Activated T-helper 9 cell treated with anti-CD3 and anti-CD28 coated beads, Interleukin-2, amount 50 U/mL, for 16 hours (primary cell): ENCODE measurements at regions not wholly inside any gene's neighbourhood (a gene's known extent, or its start where the extent isn't known, plus 50 kb on each side); places are given as distances from the start of the nearest gene placed in this dataset.
"Not testable (repeated sequence)": the region's sequence is repeated elsewhere in the genome, so short reads cannot be mapped to it uniquely, and the experiment has no call there.

ENCODE experiments used
- DNase-seq: peaks from one replicate; pipeline ENCODE4 v3.0.0-alpha.2; 2020; ENCODE audit warnings: low read depth

DNA sequence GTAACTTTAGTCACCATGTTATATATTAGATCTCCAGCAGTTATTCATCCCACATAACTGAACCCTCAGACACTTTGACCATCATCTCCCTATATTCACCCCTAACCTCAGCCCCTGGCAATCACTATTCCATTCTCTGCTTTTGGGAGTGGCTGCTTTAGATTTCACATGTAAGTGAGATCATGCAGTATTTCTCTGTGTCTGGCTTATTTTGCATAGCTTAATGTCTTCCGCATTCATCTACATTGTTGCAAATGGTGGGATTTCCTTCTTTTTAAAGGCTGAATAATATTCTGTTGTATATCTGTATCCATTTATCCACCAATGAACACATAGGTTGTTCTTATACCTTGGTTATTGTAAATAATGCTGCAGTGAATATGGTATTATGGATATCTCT is 411.6 kb upstream of the ZEB2 start:
- no peak for DNase-seq

DNA sequence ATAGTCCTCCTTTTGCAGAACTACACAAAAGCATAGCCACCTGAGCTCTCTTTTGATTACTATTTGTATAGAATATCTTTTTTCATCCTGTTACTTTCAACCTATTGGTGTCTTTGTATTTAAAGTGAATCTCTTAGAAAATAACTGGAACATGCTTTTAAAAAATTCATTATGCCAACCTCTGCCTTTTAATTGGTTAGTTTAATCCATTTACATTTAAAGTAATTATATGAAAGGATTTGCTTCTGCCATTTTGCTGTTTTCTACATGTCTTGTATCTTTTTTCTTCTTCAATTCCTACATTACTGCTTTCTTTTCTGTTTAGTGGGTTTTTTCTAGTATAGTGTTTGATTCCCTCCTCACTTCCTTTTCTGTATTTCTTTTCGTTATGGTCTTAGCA is 407.5 kb upstream of the ZEB2 start:
- DNase-seq, result no peak

DNA sequence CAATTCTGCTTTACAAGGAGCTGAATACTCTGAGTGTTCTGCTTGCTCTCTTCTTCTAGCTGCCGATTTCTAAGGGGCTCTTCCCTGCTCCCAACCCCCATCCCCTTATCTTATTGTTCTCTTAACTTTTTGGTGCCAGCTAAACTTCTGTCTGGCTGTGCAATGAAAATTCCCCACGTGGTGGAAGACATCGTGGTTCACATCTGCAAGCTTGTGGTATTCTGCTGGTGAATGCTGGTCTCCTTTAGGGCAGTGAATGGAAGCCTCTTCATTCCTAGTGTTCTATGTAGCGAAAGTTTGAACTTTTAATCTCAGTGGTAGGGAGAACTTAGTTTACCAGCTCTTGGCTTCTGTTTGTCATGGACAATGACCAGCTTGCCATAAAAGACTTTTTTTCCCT is 406.0 kb upstream of the ZEB2 start:
- no peak for DNase-seq

DNA sequence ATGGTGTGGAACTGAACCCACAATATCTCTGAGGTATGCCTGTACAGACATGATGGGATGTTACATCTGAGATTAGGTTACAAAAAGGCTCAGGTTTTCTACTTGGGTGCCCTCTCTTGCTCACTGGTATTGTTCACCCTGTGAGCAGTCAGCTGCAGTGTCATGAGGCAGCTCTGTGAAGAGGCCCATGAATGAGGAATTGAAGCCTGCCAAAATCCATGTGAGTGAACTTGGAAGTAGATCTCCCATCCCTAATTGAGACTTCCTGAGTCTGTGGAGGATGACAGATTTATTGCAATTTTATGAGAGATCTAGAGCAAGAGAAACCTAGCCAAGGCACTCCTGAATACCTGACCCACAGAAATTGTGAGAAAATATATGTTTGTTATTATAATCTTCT is 404.9 kb upstream of the ZEB2 start:
- DNase-seq, result no peak

GRCh38 chr2:144922519-144922918 is 402.6 kb upstream of the ZEB2 start:
- no peak for DNase-seq

DNA sequence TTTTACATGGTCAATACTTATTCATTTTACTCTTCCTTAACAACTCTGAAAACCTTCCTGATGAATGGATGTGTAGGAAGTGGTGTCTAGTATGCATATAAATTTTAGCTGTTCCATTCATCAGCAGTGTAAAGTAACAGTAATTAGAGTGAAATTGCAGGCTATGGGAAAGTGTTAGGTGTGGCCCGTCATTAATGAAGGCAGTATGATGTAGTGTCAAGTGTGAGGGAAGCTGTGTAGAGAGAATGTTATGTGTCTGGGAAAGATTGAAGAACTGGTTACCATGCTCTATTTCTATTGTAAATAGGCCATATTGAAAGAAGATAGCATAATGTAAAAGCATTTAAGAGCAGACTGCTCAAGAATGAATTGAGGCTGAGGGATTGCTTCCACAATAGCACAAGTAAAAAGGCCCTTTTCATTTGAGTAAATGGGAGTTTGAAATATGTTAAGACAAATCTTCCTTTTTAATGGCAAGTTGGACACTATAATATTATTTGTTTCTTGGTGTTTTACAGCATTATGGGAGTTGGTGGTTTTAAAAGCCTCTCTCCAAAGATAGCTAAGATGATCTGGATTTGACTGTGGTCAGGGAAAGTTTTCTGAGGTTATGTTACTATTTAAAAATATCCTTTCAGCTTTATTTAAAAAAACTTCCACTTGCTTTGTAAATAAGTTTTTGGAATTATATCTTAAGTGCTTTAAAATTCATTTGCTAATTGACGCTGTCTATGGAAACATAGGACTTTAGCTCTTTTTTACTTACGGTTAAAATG is 401.0 kb upstream of the ZEB2 start:
- no peak for DNase-seq

DNA sequence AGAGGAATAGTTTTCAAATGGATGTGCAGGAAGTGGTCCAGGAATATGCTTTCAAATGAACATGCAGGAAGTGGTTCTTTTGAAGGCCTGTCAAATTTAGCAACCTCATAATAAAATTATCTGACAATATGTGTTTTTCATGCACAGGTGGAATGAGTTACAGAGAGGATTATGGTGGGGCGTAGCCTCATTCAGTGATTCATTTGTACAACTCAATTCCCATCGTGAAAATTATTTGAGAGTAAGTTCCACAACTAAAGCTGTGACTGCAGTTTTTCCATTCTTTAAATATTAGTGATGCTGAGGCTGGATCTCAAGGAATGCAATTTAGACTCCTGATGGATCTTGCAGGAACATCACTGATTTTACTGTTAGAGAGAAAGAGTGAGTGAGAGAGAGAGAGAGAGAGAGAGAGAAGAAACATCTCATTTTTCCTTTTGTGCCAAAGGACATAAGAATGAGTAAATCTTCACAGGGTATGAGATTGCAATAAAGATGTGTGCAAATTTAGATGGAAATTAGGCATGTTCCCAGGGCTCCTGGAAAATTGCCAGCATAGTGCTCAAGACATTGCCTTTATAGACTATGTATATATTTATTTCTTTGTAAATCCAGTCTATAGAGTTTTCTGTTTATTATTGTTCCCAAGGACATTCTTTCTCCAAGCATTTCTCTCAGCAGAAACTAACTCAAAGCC is 394.9 kb upstream of the ZEB2 start:
- DNase-seq, result no peak

DNA sequence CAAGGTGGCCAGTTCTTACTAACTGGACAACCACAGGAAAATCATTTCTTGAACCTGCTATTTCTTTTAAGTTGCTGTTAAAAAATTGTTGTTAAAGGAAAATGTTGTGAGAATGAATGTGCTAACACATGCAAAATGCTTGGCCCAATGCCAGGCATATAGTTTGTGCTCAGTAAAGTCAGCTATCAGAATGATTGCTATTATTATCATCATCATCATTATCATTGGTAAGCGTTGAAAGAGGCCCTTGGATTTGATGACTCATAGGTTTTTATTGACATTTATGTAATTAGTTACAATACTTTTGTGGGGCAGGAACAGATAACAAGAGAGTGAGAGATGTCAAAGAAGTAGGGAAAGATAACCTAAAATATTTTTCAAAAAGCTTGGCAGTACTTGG is 394.2 kb upstream of the ZEB2 start:
- DNase-seq, result no peak

GRCh38 chr2:144912206-144912605 is 392.3 kb upstream of the ZEB2 start:
- no peak for DNase-seq

DNA sequence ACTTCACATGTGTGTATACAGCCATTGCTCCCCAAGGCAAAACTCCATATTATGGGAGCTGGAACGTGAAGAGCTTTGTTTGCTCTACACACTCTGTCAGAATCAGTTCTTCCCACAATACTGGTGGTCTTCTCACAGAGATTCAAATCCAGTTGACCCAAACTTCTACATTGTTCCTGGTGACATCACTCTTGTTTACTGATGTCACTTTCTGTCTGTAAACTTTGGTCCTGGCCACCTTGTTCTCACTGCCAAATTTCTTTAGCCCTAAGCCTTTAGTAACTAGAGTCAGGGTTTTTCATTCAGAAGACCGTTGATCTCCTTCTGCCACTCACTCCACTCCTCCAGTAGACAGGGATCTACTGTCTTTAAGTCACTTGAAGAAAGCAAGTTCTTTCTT is 386.0 kb upstream of the ZEB2 start:
- DNase-seq, result no peak

- no peak for DNase-seq
Measured at GRCh38 chr2:144904612-144905011, 384.7 kb upstream of the ZEB2 start.

DNA sequence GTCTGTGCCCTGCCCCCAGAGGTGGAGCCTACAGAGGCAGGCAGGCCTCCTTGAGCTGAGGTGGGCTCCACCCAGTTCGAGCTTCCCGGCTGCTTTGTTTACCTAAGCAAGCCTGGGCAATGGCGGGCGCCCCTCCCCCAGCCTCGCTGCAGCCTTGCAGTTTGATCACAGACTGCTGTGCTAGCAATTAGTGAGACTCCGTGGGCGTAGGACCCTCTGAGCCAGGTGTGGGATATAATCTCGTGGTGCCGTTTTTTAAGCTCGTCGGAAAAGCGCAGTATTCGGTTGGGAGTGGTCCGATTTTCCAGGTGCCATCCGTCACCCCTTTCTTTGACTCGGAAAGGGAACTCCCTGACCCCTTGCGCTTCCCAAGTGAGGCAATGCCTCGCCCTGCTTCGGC is 383.1 kb upstream of the ZEB2 start:
- DNase-seq, result not testable (repeated sequence)

GRCh38 chr2:144901386-144901785 is 381.5 kb upstream of the ZEB2 start:
- DNase-seq, result not testable (repeated sequence)

DNA sequence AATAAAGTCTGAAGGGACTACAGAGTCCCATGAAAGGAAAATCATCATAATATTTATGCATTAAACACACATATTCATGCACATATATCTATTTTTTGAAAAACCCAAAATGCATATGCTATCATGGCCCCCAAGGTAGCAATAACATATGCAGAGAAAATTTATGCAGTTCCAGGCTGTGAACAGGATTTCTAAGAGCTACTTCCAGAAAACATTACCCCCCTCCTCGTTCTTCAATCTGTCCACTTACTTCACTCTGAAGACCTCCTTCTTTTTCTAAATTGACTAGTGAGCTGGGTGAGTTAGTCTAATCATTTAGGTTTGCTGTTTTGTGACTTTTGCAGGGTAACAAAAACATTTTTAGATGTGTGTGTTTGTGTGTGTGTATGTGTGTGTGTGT is 376.4 kb upstream of the ZEB2 start:
- DNase-seq, result no peak

GRCh38 chr2:144894612-144895599 is 375.0 kb upstream of the ZEB2 start:
- DNase-seq, result no peak

- no peak for DNase-seq
Measured at GRCh38 chr2:144893464-144893863, 373.5 kb upstream of the ZEB2 start.

- DNase-seq, result no peak
Measured at GRCh38 chr2:144890828-144891227, 370.9 kb upstream of the ZEB2 start.

DNA sequence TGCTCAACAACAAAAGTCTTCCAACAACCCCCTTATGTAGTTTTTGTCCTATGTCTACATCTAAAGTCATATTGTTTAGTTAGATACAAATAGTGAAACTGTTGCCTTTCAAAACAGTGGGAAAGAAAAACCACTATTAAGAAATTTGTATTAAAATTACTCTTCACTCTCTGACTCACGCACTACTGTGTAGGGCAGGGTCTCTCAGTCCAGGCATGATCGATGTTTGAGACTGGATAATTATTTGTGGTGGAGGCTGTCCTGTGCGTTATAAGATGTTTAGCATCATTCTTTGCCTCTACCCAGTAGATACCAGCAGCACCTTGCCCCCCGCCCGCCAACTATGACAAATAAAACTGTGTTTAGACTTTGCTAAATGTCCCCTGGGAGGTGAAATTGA is 369.4 kb upstream of the ZEB2 start:
- DNase-seq, result no peak

DNA sequence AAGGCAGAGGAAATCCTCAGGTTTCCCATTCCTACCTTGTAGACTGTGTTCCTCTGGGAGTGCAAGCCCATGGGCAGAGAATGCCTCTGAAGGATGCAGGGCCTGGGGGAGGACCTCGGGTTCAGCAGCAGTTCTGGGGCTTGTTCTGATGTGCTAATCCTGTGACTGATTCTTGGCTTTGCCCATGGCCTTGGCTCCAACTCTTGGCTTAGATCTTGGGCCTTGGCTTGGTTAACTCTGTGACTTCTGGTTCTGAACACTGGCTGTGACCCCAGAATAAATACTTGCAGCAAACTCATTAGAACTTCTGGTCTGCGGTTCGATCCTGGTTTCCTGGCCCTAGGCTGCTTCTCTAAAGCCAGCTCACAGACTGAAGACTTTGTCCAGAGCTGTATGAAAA is 366.9 kb upstream of the ZEB2 start:
- DNase-seq, result no peak

GRCh38 chr2:144877893-144878292 is 358.0 kb upstream of the ZEB2 start:
- no peak for DNase-seq

DNA sequence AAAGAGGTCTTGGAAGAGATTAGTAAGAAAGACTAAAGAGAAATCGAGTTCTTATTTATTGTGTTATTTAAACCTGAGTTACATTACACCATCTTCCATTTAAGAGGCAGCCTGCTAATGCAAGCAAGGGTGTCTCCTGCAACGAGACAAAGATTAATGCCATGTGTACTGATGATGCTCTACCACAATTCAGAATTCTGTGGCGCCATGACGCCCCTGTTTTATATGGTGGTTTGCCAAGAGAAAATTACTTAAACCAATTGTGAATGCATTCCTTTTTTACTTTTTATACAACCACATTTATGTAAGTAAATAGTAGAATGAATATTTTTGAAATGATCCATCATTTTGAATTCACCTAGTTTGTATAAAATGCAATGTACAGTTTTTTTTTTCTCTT is 356.1 kb upstream of the ZEB2 start:
- no peak for DNase-seq

DNA sequence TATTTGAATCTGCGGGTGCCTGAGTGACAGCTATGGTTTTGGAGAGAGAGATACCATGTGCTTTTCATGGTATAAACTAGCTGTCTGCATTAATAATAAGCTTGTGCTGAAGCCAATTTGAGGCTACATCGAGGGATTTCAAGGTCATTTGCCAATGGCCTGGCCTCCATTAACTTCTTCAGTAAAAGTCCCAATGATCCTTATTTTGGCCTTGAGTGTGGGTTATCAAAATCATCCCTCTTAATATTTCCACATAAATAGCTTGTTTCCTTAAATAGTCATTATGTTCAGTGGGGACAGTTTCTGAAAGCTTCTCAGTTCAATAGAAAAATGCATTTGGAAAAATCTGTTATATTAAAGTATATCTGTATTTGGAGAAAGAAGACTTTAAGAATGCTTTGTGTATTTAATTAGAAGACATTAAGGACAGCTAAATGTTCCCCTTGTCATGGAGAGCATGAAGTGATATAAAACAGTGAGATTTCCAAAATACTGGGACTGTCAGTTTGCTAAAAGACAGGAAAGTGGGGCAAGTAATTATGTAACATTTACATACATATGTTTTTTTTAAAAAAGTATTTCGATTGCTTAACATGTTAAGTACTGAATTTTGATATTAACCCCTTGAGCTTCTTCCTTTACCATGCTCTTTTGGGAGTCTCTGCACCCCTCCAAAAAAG is 355.5 kb upstream of the ZEB2 start:
- DNase-seq, result no peak
